B cell (primary cell): ENCODE measurements at regions not wholly inside any gene's neighbourhood (a gene's known extent, or its start where the extent isn't known, plus 50 kb on each side); places are given as distances from the start of the nearest gene placed in this dataset.

Experiments
- ATAC-seq: fragments of 200-7000 bp; cut with Tn5 transposase; one replicate; pipeline ENCODE4 v1.10.0; 2021; ENCODE audit warnings: low read depth, mild to moderate bottlenecking, moderate number of reproducible peaks, moderate library complexity
- CTCF ChIA-PET: fragments of 350-600 bp; sonication (Branson Sonifier 250); formaldehyde crosslinking; loops from one replicate; lab custom pipeline; 2021; ENCODE audit warnings: antibody characterized with exemption, inconsistent platforms; lab: Charles Lee
- POLR2A ChIA-PET: fragments of 350-600 bp; sonication (Branson Sonifier 250); formaldehyde crosslinking; loops from one replicate; lab custom pipeline; 2021; ENCODE audit warnings: antibody characterized with exemption; lab: Charles Lee
- DNase-seq: peaks from one replicate; pipeline ENCODE4 v3.0.0; 2013
- H2AFZ ChIP-seq: 2 replicates; pipeline ENCODE4 v1.6.1; 2012; ENCODE audit warnings: mild to moderate bottlenecking, low read depth, low read length; ENCODE audit not compliant: insufficient read depth, poor library complexity, severe bottlenecking
- H3K27ac ChIP-seq, 2 donors: 1 replicate in 1 of 2; 2 replicates in 1 of 2; pipeline ENCODE4 v1.5.1; 2012 to 2013; ENCODE audit warnings: low read length in 2 of 2, mild to moderate bottlenecking in 2 of 2, moderate library complexity in 1 of 2
- H3K27me3 ChIP-seq, 4 experiments: fragments of 200-600 bp in 1 of 4; sonication (generic) in 1 of 4; replicated peaks in 1 of 4; 1 replicate in 2 of 4; 2 replicates in 2 of 4; pipeline versions ENCODE4 v1.6.1 to v1.7.0; 2013 to 2016; ENCODE audit warnings: low read length in 3 of 4, mild to moderate bottlenecking in 2 of 4, mixed read lengths in 1 of 4, moderate library complexity in 1 of 4; ENCODE audit not compliant: insufficient read depth in 4 of 4, control insufficient read depth in 3 of 4; ENCODE audit errors: control extremely low read depth in 1 of 4
- H3K36me3 ChIP-seq, 2 experiments: replicated peaks in 1 of 2; 1 replicate in 1 of 2; 2 replicates in 1 of 2; pipeline versions ENCODE4 v1.6.1 to v1.7.1; 2013; ENCODE audit warnings: low read length in 1 of 2; ENCODE audit not compliant: insufficient read depth in 2 of 2, control insufficient read depth in 1 of 2; ENCODE audit errors: control extremely low read depth in 1 of 2, extremely low read depth in 1 of 2
- H3K4me1 ChIP-seq, 2 donors: fragments of 200-600 bp in 1 of 2; sonication (generic) in 1 of 2; 1 replicate in 1 of 2; 2 replicates in 1 of 2; pipeline versions ENCODE4 v1.5.1 to v1.6.1; 2013 to 2017; ENCODE audit warnings: low read length in 2 of 2; ENCODE audit not compliant: control insufficient read depth in 2 of 2, insufficient read depth in 2 of 2
- H3K4me2 ChIP-seq: replicated peaks from 2 replicates; pipeline ENCODE3; 2012; ENCODE audit warnings: mild to moderate bottlenecking, low read depth, low read length; ENCODE audit not compliant: poor library complexity, severe bottlenecking
- H3K4me3 ChIP-seq, 5 experiments: fragments of 200-600 bp in 1 of 5; sonication (generic) in 1 of 5; 1 replicate in 3 of 5; 2 replicates in 2 of 5; pipeline versions ENCODE4 v1.5.1 to v1.7.0; 2011 to 2016; ENCODE audit warnings: low read length in 4 of 5, mild to moderate bottlenecking in 4 of 5, low read depth in 2 of 5, control low read depth in 1 of 5, moderate library complexity in 1 of 5; ENCODE audit not compliant: insufficient read depth in 1 of 5; ENCODE audit errors: control extremely low read depth in 1 of 5, extremely low read depth in 1 of 5
- H3K79me2 ChIP-seq: fragments of 200-600 bp; sonication (generic); one replicate; pipeline ENCODE4 v1.6.0; 2016; ENCODE audit warnings: low read length; ENCODE audit not compliant: control insufficient read depth, insufficient read depth
- H3K9ac ChIP-seq: fragments of 200-600 bp; sonication (generic); 2 replicates; pipeline ENCODE4 v1.6.1; 2017; ENCODE audit warnings: mild to moderate bottlenecking, low read length, moderate library complexity
- H3K9me3 ChIP-seq, 3 donors: one replicate each; pipeline versions ENCODE4 v1.6.1 to v1.7.1; 2013; ENCODE audit warnings: low read length in 2 of 3; ENCODE audit not compliant: control insufficient read depth in 2 of 3, insufficient read depth in 1 of 3; ENCODE audit errors: control extremely low read depth in 1 of 3
- H4K20me1 ChIP-seq: 2 replicates; pipeline ENCODE4 v1.6.0; 2012; ENCODE audit warnings: mild to moderate bottlenecking, low read length; ENCODE audit not compliant: insufficient read depth, control insufficient read depth, poor library complexity, severe bottlenecking
- H3K27ac Mint-ChIP-seq: one replicate; pipeline ENCODE4 v1.8.0; 2021; ENCODE audit warnings: mixed read lengths
- H3K27me3 Mint-ChIP-seq: one replicate; pipeline ENCODE4 v1.8.0; 2021; ENCODE audit warnings: mixed read lengths
- H3K4me1 Mint-ChIP-seq: one replicate; pipeline ENCODE4 v1.8.0; 2021; ENCODE audit warnings: mixed read lengths
- H3K4me3 Mint-ChIP-seq: one replicate; pipeline ENCODE4 v1.8.0; 2021; ENCODE audit warnings: mixed read lengths
- H3K9me3 Mint-ChIP-seq: one replicate; pipeline ENCODE4 v1.8.0; 2022; ENCODE audit warnings: mixed read lengths; ENCODE audit not compliant: insufficient read depth
- EZH2 ChIP-seq: IDR thresholded peaks from 2 replicates; pipeline ENCODE4 v1.6.1; 2012; ENCODE audit warnings: borderline replicate concordance, low read depth, mild to moderate bottlenecking, moderate library complexity, low read length; ENCODE audit not compliant: insufficient read depth, poor library complexity, severe bottlenecking
- WGBS: methylation state at CpG from one replicate; pipeline ENCODE4 v1.1.5; 2013; ENCODE audit warnings: missing lambda C conversion rate; ENCODE audit not compliant: insufficient coverage; 5-methylcytosine and 5-hydroxymethylcytosine counted together
- intact Hi-C: fragments of 100-400 bp; cut with micrococcal nuclease; formaldehyde crosslinking; loops from one replicate; pipeline ENCODE4 v1.10.0; 2022
- TF ChIP-seq, protein P1 (sequence below): fragments of 200-600 bp; IDR thresholded peaks from one replicate; pipeline ENCODE4 v1.8.0; 2022; ENCODE audit warnings: antibody characterized with exemption, mild to moderate bottlenecking

DNA sequence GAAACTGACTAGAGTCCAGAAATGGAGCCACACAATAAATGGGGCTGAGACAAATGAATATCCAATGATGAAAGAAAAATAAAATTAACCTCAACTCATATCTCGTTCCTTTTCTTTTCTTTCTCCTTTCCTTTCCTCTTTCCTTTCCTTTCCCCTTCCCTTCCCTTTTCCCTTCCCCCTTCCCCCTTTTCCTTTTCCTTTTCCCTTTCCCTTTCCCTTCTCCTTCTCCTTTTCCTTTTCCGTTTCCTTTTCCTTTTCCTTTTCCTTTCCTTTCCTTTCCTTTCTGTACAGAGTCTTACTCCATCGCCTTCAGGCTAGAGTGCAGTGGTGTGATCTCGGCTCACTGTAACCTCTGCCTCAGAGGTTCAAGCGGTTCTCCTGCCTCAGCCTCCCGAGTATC lies 146.3 kb downstream of the RTL9 start:
- H3K27ac ChIP-seq = no peak overlapping the region
- POLR2A ChIA-PET = no interaction called here
- H3K4me3 ChIP-seq = no peak overlapping the region
- H3K9ac ChIP-seq = no peak overlapping the region
- H3K27ac Mint-ChIP-seq = no peak overlapping the region
- no peaks in the 10 kb centered on the region for H4K20me1 ChIP-seq
- H3K27me3 Mint-ChIP-seq = no peaks in the 10 kb centered on the region
- H3K36me3 ChIP-seq = no peaks in the 10 kb centered on the region
- H3K9me3 ChIP-seq = no peaks in the 10 kb centered on the region
- H3K79me2 ChIP-seq = no peaks in the 10 kb centered on the region
- DNase-seq (no peak), ATAC-seq (no peak)
- no peaks in the 10 kb centered on the region for H3K4me1 Mint-ChIP-seq
- no peak overlapping the region for H3K4me2 ChIP-seq
- no peaks in the 10 kb centered on the region for H3K27me3 ChIP-seq
- H3K4me3 Mint-ChIP-seq = no peak overlapping the region
- CTCF ChIA-PET = no interaction called here
- WGBS = 100% methylated on average over 1 of the region's 6 CpGs
- intact Hi-C loops = no loop called here
- no peaks in the 10 kb centered on the region for H3K4me1 ChIP-seq
- TF ChIP-seq, protein P1, sequence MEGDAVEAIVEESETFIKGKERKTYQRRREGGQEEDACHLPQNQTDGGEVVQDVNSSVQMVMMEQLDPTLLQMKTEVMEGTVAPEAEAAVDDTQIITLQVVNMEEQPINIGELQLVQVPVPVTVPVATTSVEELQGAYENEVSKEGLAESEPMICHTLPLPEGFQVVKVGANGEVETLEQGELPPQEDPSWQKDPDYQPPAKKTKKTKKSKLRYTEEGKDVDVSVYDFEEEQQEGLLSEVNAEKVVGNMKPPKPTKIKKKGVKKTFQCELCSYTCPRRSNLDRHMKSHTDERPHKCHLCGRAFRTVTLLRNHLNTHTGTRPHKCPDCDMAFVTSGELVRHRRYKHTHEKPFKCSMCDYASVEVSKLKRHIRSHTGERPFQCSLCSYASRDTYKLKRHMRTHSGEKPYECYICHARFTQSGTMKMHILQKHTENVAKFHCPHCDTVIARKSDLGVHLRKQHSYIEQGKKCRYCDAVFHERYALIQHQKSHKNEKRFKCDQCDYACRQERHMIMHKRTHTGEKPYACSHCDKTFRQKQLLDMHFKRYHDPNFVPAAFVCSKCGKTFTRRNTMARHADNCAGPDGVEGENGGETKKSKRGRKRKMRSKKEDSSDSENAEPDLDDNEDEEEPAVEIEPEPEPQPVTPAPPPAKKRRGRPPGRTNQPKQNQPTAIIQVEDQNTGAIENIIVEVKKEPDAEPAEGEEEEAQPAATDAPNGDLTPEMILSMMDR = no peak
- no peak for TF ChIP-seq EZH2
- H3K9me3 Mint-ChIP-seq = no peaks in the 10 kb centered on the region
- H2AFZ ChIP-seq = no peak overlapping the region

DNA sequence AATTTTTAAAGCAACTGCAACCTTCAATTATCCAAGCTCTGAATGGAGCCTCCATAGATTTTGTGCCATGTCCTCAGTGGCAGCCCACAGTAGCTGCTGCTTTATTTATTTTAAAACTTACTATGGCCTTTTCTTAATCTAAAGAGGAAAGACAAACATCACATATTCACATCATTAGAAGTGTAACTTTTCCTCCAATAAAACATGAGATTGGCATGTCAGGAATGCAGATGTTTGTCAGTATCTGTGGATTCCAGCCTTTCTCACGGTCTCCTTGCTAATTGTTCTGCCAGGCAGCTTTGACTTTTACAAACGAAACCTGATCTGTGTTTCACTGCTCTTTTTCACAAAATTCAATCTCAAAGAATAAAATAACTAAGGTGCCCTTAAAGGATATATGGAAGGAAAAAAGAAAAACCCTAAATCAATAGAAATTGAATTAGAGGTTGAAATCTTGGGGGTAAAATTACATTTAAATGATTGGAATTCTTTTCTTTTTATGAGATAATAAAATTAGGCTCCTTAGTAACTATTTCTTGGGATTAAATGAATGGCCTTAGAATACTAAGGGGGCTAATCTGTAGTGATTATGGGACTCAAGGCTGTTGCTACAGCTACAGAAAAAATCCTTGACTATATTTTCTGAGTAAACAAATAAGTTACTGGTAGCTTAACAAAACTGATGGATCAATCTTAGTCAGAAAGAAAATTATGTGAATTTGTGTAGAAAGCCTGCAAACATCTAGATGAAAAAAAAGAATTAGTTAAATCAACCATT lies 151.3 kb downstream of the RTL9 start:
- no CpG with 5 or more reads among the region's 2 CpGs for WGBS
- H3K9me3 Mint-ChIP-seq = peaks cover 2% of the 10 kb centered on the region
- Histone ChIP-seq H4K20me1 (no peaks in the 10 kb centered on the region), H3K27me3 (no peaks in the 10 kb centered on the region), H3K36me3 (no peaks in the 10 kb centered on the region), H3K4me2 (no peak overlapping the region), H3K27ac (no peak overlapping the region), H3K4me1 (no peaks in the 10 kb centered on the region), H2AFZ (no peak overlapping the region), H3K79me2 (no peaks in the 10 kb centered on the region), H3K4me3 (no peak overlapping the region), H3K9me3 (no peaks in the 10 kb centered on the region), H3K9ac (no peak overlapping the region)
- no peak overlapping the region for H3K27ac Mint-ChIP-seq
- no peaks in the 10 kb centered on the region for H3K4me1 Mint-ChIP-seq
- ChIA-PET CTCF (no interaction called here), POLR2A (no interaction called here)
- no peak for ATAC-seq
- H3K27me3 Mint-ChIP-seq = no peaks in the 10 kb centered on the region
- intact Hi-C loops = no loop called here
- no peak for DNase-seq
- no peak for TF ChIP-seq EZH2
- no peak overlapping the region for H3K4me3 Mint-ChIP-seq
